ENCODE measurements at regions not wholly inside any gene's neighbourhood (a gene's known extent, or its start where the extent isn't known, plus 50 kb on each side); places are given as distances from the start of the nearest gene placed in this dataset.

GRCh38 chr2:181764095-181764963, 84.0 kb upstream of the NEUROD1 start:
- no peak overlapping the region for H3K27ac ChIP-seq
- TF ChIP-seq POLR2AphosphoS5 (IDR thresholded peaks at IDR 0.05), result no peak
- no peak for TF ChIP-seq EP300 (IDR thresholded peaks at IDR 0.05)
- no peak for TF ChIP-seq POLR2A (IDR thresholded peaks at IDR 0.05)
- TF ChIP-seq CTCF (IDR thresholded peaks at IDR 0.05), result no peak
- peaks cover 4% of the 10 kb centered on the region for H3K4me1 ChIP-seq
- no peaks in the 10 kb centered on the region for H3K36me3 ChIP-seq
- no peak for DNase-seq (ENCODE audit: low spot score in 2 of 2)
- no peak overlapping the region for H3K4me3 ChIP-seq
- no peaks in the 10 kb centered on the region for H3K27me3 ChIP-seq
- no peaks in the 10 kb centered on the region for H3K9me3 ChIP-seq
- 44% methylated on average over 4 of the region's 4 CpGs for WGBS

- no peak for DNase-seq (ENCODE audit: low spot score in 2 of 2)
- Histone ChIP-seq H3K27me3 (no peaks in the 10 kb centered on the region), H3K4me1 (peaks cover 4% of the 10 kb centered on the region), H3K4me3 (no peak overlapping the region), H3K27ac (no peak overlapping the region), H3K9me3 (no peaks in the 10 kb centered on the region), H3K36me3 (no peaks in the 10 kb centered on the region)
- TF ChIP-seq POLR2AphosphoS5 (IDR thresholded peaks at IDR 0.05), result no peak
- TF ChIP-seq POLR2A (IDR thresholded peaks at IDR 0.05), result no peak
- no peak for TF ChIP-seq EP300 (IDR thresholded peaks at IDR 0.05)
- TF ChIP-seq CTCF (IDR thresholded peaks at IDR 0.05), result no peak
These were observed 85.8 kb upstream of the NEUROD1 start for GRCh38 chr2:181766129-181766528.

GRCh38 chr2:181770150-181770549, 89.8 kb upstream of the NEUROD1 start:
- peaks cover 4% of the 10 kb centered on the region for H3K4me1 ChIP-seq

GRCh38 chr2:181771356-181771755, 91.0 kb upstream of the NEUROD1 start:
- no peak for DNase-seq (ENCODE audit: low spot score in 2 of 2)
- H3K4me1 ChIP-seq, result peaks cover 4% of the 10 kb centered on the region
- TF ChIP-seq POLR2AphosphoS5 (IDR thresholded peaks at IDR 0.05) (no peak), CTCF (IDR thresholded peaks at IDR 0.05) (no peak), POLR2A (IDR thresholded peaks at IDR 0.05) (no peak), EP300 (IDR thresholded peaks at IDR 0.05) (no peak)
- H3K27me3 ChIP-seq, result no peaks in the 10 kb centered on the region
- H3K4me3 ChIP-seq, result no peak overlapping the region
- H3K36me3 ChIP-seq, result no peaks in the 10 kb centered on the region
- no peak overlapping the region for H3K27ac ChIP-seq
- WGBS, result 61% methylated on average over 2 of the region's 2 CpGs
- H3K9me3 ChIP-seq, result no peaks in the 10 kb centered on the region

More at GRCh38 chr2:181770150-181770549, 89.8 kb upstream of the NEUROD1 start:
- no peak for TF ChIP-seq POLR2AphosphoS5 (IDR thresholded peaks at IDR 0.05)
- TF ChIP-seq POLR2A (IDR thresholded peaks at IDR 0.05), result no peak
- no peak for TF ChIP-seq CTCF (IDR thresholded peaks at IDR 0.05)
- no peak for TF ChIP-seq EP300 (IDR thresholded peaks at IDR 0.05)
- DNase-seq (ENCODE audit: low spot score in 2 of 2), result no peak
- Histone ChIP-seq H3K27ac (no peak overlapping the region), H3K4me3 (no peak overlapping the region), H3K9me3 (no peaks in the 10 kb centered on the region), H3K27me3 (no peaks in the 10 kb centered on the region), H3K36me3 (no peaks in the 10 kb centered on the region)

- no peak for DNase-seq (ENCODE audit: low spot score in 2 of 2)
- Histone ChIP-seq H3K4me1 (peaks cover 4% of the 10 kb centered on the region), H3K9me3 (no peaks in the 10 kb centered on the region), H3K4me3 (no peak overlapping the region), H3K27ac (no peak overlapping the region), H3K36me3 (no peaks in the 10 kb centered on the region), H3K27me3 (no peaks in the 10 kb centered on the region)
- TF ChIP-seq POLR2AphosphoS5 (IDR thresholded peaks at IDR 0.05), result no peak
- TF ChIP-seq EP300 (IDR thresholded peaks at IDR 0.05), result no peak
- TF ChIP-seq CTCF (IDR thresholded peaks at IDR 0.05), result no peak
- no peak for TF ChIP-seq POLR2A (IDR thresholded peaks at IDR 0.05)
- 83% methylated on average over 4 of the region's 4 CpGs for WGBS
These were observed 92.0 kb upstream of the NEUROD1 start for GRCh38 chr2:181772334-181772733.

All from suprapubic skin (tissue), 4 donors.